ENCODE measurements at regions not wholly inside any gene's neighbourhood (a gene's known extent, or its start where the extent isn't known, plus 50 kb on each side); places are given as distances from the start of the nearest gene placed in this dataset.

DNA sequence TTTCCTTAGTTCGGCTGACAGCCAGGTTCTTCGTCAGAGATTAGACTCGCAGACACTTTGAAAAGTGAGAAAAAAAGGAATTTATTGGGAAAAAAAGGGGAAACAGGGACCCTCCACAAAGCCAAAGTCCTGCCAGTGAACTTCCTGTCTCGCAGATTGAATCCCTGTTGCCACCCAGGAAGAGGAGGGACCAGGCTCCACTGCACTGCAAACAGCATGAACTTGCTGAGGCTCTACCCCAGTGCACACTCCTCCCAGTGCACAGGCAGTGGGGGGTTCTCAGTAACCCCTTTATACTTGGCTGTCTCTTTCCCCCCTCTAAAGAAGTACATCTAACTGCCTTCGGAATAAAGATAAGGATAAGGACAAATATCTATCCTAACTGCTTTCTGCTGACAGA is 959.0 kb downstream of the GRIK2 start:
- TF ChIP-seq POLR2A (IDR thresholded peaks at IDR 0.05; ENCODE audit: low read depth, low read length) (no peak), POLR2AphosphoS5 (IDR thresholded peaks at IDR 0.05; ENCODE audit: low read depth, low read length) (no peak)

Data from GM12892 (cell line).